Pancreas (tissue), 10 donors: ENCODE measurements at regions not wholly inside any gene's neighbourhood (a gene's known extent, or its start where the extent isn't known, plus 50 kb on each side); places are given as distances from the start of the nearest gene placed in this dataset.

Experiments used
- ATAC-seq, 4 donors: fragments of 200-7000 bp; cut with Tn5 transposase; one replicate each; pipeline versions ENCODE4 v1.8.0 to v1.9.1; 2020; ENCODE audit warnings: mild to moderate bottlenecking in 4 of 4, moderate library complexity in 4 of 4
- DNase-seq, 6 donors: peaks; one replicate each; pipeline ENCODE4 v3.0.0-alpha.2; 2020
- FAIRE-seq: peaks from 2 replicates; lab custom pipeline; 2012; peaks lifted over from hg19 to GRCh38; lab: Jason Lieb, UNC
- H3K27ac ChIP-seq, 4 donors: fragments of 200-600 bp; sonication (generic); 1 replicate in 3 of 4; 2 replicates in 1 of 4; pipeline versions ENCODE4 v1.5.0 to v1.8.0; 2020
- H3K27me3 ChIP-seq, 4 donors: fragments of 200-600 bp; one replicate each; pipeline ENCODE4 v1.8.0; 2021
- H3K36me3 ChIP-seq, 3 donors: fragments of 200-600 bp; sonication (generic) in 1 of 3; one replicate each; pipeline versions ENCODE4 v1.5.0 to v1.8.0; 2020 to 2021
- H3K4me1 ChIP-seq, 3 donors: fragments of 200-600 bp; one replicate each; pipeline ENCODE4 v1.8.0; 2021
- H3K4me3 ChIP-seq, 4 donors: fragments of 200-600 bp; sonication (generic) in 2 of 4; one replicate each; pipeline versions ENCODE4 v1.5.0 to v1.8.0; 2020 to 2021
- H3K9me3 ChIP-seq, 4 donors: fragments of 200-600 bp; one replicate each; pipeline ENCODE4 v1.8.0; 2021
- CTCF ChIP-seq, 4 donors: fragments of 200-600 bp; sonication (generic) in 3 of 4; IDR thresholded peaks; one replicate each; pipeline versions ENCODE4 v1.5.0 to v1.8.0; 2021; ENCODE audit warnings: antibody characterized with exemption in 4 of 4
- WGBS, 2 donors: extraction: QIAGEN DNeasy Blood & Tissue Kit; methylation state at CpG; one replicate each; pipeline ENCODE4 v1.1.7; 2013; 5-methylcytosine and 5-hydroxymethylcytosine counted together
- intact Hi-C, 3 donors: fragments of 100-400 bp; cut with DNase I; formaldehyde crosslinking; loops; one replicate each; pipeline versions ENCODE4 v1.11.1 to v1.14.2; 2022
- donor health status: healthy with polysubstance abuse.
- donor health status: DM: no; HTN: no; CAD: no; lungs with moderate emphysema.
- donor health status: DM: no; HTN: no; CAD: no.
- donor health status: control.
- donor health status: control.
- donor health status: Bipolar disorder and iron deficiency.
- donor health status: DM: yes; HTN: yes; CAD: no.
- donor health status: DM: no; HTN: no; CAD: no.
- donor health status: DM: no; HTN: no; CAD: no.
- donor health status: DM: yes; HTN: yes; CAD: no.

- no peaks in the 10 kb centered on the region for H3K4me1 ChIP-seq
- no peaks in the 10 kb centered on the region for H3K27me3 ChIP-seq
- no peaks in the 10 kb centered on the region for H3K9me3 ChIP-seq
- ATAC-seq (no peak), FAIRE-seq (no peak), DNase-seq (no peak)
- WGBS, 2 donors: 65 to 68% methylated on average over 3 of the region's 3 CpGs
- H3K27ac ChIP-seq: no peak overlapping the region
- no peak for TF ChIP-seq CTCF (IDR thresholded peaks at IDR 0.05)
- no peak overlapping the region for H3K4me3 ChIP-seq
- intact Hi-C loops: no loop called here
- H3K36me3 ChIP-seq: no peaks in the 10 kb centered on the region
These were observed 186.3 kb downstream of the SATB1 start for GRCh38 chr3:18238746-18239331.

GRCh38 chr3:18238332-18238731 lies 186.8 kb downstream of the SATB1 start:
- no peak overlapping the region for H3K4me3 ChIP-seq

GRCh38 chr3:18237251-18238005 lies 187.7 kb downstream of the SATB1 start:
- no peaks in the 10 kb centered on the region for H3K27me3 ChIP-seq

More at GRCh38 chr3:18238332-18238731, 186.8 kb downstream of the SATB1 start:
- Histone ChIP-seq H3K4me1 (no peaks in the 10 kb centered on the region), H3K27ac (no peak overlapping the region), H3K36me3 (no peaks in the 10 kb centered on the region), H3K9me3 (no peaks in the 10 kb centered on the region), H3K27me3 (no peaks in the 10 kb centered on the region)
- FAIRE-seq (no peak), DNase-seq (no peak), ATAC-seq (no peak)
- WGBS, 2 donors: 63 to 72% methylated on average over 2 of the region's 2 CpGs
- no peak for TF ChIP-seq CTCF (IDR thresholded peaks at IDR 0.05)
- intact Hi-C loops: no loop called here

GRCh38 chr3:18236726-18237125 lies 188.4 kb downstream of the SATB1 start:
- DNase-seq (no peak), ATAC-seq (no peak), FAIRE-seq (no peak)
- Histone ChIP-seq H3K27me3 (no peaks in the 10 kb centered on the region), H3K4me1 (no peaks in the 10 kb centered on the region), H3K4me3 (no peak overlapping the region), H3K9me3 (no peaks in the 10 kb centered on the region), H3K27ac (no peak overlapping the region), H3K36me3 (no peaks in the 10 kb centered on the region)
- WGBS, 2 donors: 89 to 94% methylated on average over 2 of the region's 2 CpGs
- intact Hi-C loops: no loop called here
- no peak for TF ChIP-seq CTCF (IDR thresholded peaks at IDR 0.05)

More at GRCh38 chr3:18237251-18238005, 187.7 kb downstream of the SATB1 start:
- H3K36me3 ChIP-seq: no peaks in the 10 kb centered on the region
- H3K4me3 ChIP-seq: no peak overlapping the region
- no peaks in the 10 kb centered on the region for H3K9me3 ChIP-seq
- TF ChIP-seq CTCF (IDR thresholded peaks at IDR 0.05): no peak
- ATAC-seq (peak in 2 of 4 donors; percentile 48 to 74), FAIRE-seq (no peak), DNase-seq (no peak)
- H3K27ac ChIP-seq: no peak overlapping the region
- 73 to 75% methylated on average over 5 of the region's 5 CpGs for WGBS, 2 donors
- intact Hi-C loops: no loop called here
- H3K4me1 ChIP-seq: no peaks in the 10 kb centered on the region
